Sigmoid colon (tissue), 4 donors: ENCODE measurements at regions not wholly inside any gene's neighbourhood (a gene's known extent, or its start where the extent isn't known, plus 50 kb on each side); places are given as distances from the start of the nearest gene placed in this dataset.

Experiments
- EP300 ChIP-seq, 4 donors: sonication (generic); formaldehyde crosslinking; IDR thresholded peaks; one replicate each; pipeline ENCODE4 v1.6.1; 2017; ENCODE audit warnings: antibody characterized with exemption in 4 of 4
- POLR2A ChIP-seq, 2 donors: fragments of 450-650 bp; IDR thresholded peaks; one replicate each; pipeline ENCODE4 v1.6.1; 2016; ENCODE audit warnings: antibody characterized with exemption in 2 of 2, mild to moderate bottlenecking in 2 of 2, moderate library complexity in 2 of 2
- POLR2AphosphoS5 ChIP-seq, 4 donors: sonication (generic); formaldehyde crosslinking; IDR thresholded peaks; one replicate each; pipeline ENCODE4 v1.6.1; 2017; ENCODE audit warnings: antibody characterized with exemption in 4 of 4
- TF ChIP-seq, protein P1 (sequence below), 4 experiments: fragments of 450-650 bp in 3 of 4; fragments of 200-600 bp in 1 of 4; IDR thresholded peaks; one replicate each; pipeline ENCODE4 v1.5.1; 2016 to 2019; ENCODE audit warnings: antibody characterized with exemption in 4 of 4, mild to moderate bottlenecking in 3 of 4, moderate library complexity in 2 of 4

GRCh38 chr7:42385912-42386311 is 148.9 kb upstream of the GLI3 start:
- TF ChIP-seq, protein P1, sequence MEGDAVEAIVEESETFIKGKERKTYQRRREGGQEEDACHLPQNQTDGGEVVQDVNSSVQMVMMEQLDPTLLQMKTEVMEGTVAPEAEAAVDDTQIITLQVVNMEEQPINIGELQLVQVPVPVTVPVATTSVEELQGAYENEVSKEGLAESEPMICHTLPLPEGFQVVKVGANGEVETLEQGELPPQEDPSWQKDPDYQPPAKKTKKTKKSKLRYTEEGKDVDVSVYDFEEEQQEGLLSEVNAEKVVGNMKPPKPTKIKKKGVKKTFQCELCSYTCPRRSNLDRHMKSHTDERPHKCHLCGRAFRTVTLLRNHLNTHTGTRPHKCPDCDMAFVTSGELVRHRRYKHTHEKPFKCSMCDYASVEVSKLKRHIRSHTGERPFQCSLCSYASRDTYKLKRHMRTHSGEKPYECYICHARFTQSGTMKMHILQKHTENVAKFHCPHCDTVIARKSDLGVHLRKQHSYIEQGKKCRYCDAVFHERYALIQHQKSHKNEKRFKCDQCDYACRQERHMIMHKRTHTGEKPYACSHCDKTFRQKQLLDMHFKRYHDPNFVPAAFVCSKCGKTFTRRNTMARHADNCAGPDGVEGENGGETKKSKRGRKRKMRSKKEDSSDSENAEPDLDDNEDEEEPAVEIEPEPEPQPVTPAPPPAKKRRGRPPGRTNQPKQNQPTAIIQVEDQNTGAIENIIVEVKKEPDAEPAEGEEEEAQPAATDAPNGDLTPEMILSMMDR (IDR thresholded peaks at IDR 0.05) = no peak
- TF ChIP-seq EP300 (IDR thresholded peaks at IDR 0.05) (no peak), POLR2AphosphoS5 (IDR thresholded peaks at IDR 0.05) (no peak), POLR2A (IDR thresholded peaks at IDR 0.05) (no peak)
